Sigmoid colon (tissue), 4 donors: ENCODE measurements at regions not wholly inside any gene's neighbourhood (a gene's known extent, or its start where the extent isn't known, plus 50 kb on each side); places are given as distances from the start of the nearest gene placed in this dataset.

Source experiments
- CTCF ChIP-seq, 4 experiments: fragments of 450-650 bp in 3 of 4; fragments of 200-600 bp in 1 of 4; IDR thresholded peaks; one replicate each; pipeline ENCODE4 v1.5.1; 2016 to 2019; ENCODE audit warnings: antibody characterized with exemption in 4 of 4, mild to moderate bottlenecking in 3 of 4, moderate library complexity in 2 of 4
- EP300 ChIP-seq, 4 donors: sonication (generic); formaldehyde crosslinking; IDR thresholded peaks; one replicate each; pipeline ENCODE4 v1.6.1; 2017; ENCODE audit warnings: antibody characterized with exemption in 4 of 4
- POLR2A ChIP-seq, 2 donors: fragments of 450-650 bp; IDR thresholded peaks; one replicate each; pipeline ENCODE4 v1.6.1; 2016; ENCODE audit warnings: antibody characterized with exemption in 2 of 2, mild to moderate bottlenecking in 2 of 2, moderate library complexity in 2 of 2
- POLR2AphosphoS5 ChIP-seq, 4 donors: sonication (generic); formaldehyde crosslinking; IDR thresholded peaks; one replicate each; pipeline ENCODE4 v1.6.1; 2017; ENCODE audit warnings: antibody characterized with exemption in 4 of 4

- no peak for TF ChIP-seq CTCF (IDR thresholded peaks at IDR 0.05)
- TF ChIP-seq POLR2A (IDR thresholded peaks at IDR 0.05): no peak
- TF ChIP-seq EP300 (IDR thresholded peaks at IDR 0.05): no peak
- TF ChIP-seq POLR2AphosphoS5 (IDR thresholded peaks at IDR 0.05): no peak
These were observed 228.0 kb upstream of the SLCO3A1 start for GRCh38 chr15:91625506-91625905.
